ENCODE measurements at regions not wholly inside any gene's neighbourhood (a gene's known extent, or its start where the extent isn't known, plus 50 kb on each side); places are given as distances from the start of the nearest gene placed in this dataset.

- Histone ChIP-seq H3K27ac (no peak overlapping the region), H3K27me3 (no peaks in the 10 kb centered on the region), H3K9me3 (no peaks in the 10 kb centered on the region), H3K4me1 (no peaks in the 10 kb centered on the region), H3K36me3 (no peaks in the 10 kb centered on the region), H3K4me3 (no peak overlapping the region)
- DNase-seq, result no peak
- WGBS, 2 donors, result 4 to 13% methylated on average over 3 of the region's 3 CpGs
- TF ChIP-seq POLR2AphosphoS5 (IDR thresholded peaks at IDR 0.05), result no peak
- intact Hi-C loops (cut with DNase I), result no loop called here
Observed at GRCh38 chr6:99152347-99152643, 197.2 kb downstream of the FAXC start.

DNA sequence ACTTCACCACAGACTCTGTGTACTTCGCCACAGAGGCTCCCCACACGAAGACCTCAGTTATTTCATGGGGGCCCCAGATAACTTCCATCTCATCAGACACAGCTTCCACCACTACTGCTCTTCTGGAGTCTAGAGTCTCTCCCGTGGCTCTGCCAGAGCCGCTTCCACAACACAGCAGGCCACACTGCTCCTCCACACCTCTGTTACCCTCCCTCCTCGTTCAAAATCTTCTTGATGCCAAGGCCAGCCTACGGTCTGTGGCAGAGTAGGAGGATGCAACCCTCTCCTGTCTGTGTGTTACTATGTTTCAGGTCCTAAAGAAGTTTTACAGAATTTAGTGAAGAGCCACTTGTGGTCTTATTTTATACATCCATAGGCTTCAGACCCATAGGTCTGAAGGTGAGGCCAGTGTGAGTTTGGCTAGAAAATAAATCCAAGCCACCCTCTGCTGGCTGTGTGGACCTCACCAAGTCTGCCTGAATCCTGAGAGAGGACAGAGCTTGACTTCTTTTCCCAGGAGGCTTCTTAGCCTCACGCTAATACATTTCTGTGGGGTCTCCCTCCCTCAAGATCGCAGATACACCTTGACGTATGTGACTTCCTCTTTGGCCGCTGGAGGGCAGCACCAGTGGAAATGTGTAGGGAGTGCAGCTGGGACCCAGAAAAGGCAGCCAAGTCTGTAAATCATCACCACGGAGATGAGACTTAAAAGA is 197.7 kb downstream of the FAXC start:
- Histone ChIP-seq H3K4me1 (no peaks in the 10 kb centered on the region), H3K9me3 (no peaks in the 10 kb centered on the region), H3K4me3 (no peak overlapping the region), H3K27me3 (no peaks in the 10 kb centered on the region), H3K27ac (no peak overlapping the region), H3K36me3 (no peaks in the 10 kb centered on the region)
- no peak for DNase-seq
- intact Hi-C loops (cut with DNase I), result no loop called here
- TF ChIP-seq CTCF (IDR thresholded peaks at IDR 0.05), result peak in 1 of 4 experiments; percentile 19
- no peak for TF ChIP-seq POLR2AphosphoS5 (IDR thresholded peaks at IDR 0.05)
- 41 to 49% methylated on average over 11 of the region's 11 CpGs for WGBS, 2 donors

DNA sequence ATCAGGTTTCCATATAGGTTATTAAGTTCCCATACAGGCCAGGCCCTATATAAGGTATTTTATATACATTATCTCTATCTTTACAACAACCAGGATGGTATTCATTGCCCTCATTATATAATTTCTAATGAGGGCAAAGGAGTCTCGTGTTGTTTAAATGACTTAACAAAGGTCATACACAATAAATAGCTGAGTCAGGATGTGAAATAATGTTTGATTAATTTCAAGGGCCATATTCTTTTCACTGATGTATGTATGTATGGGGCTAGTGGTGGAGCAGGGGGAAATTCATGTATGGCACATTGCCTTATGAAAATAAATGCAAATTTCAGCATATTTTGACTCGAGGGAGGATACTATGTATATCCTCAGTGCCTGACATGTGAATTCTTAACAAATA is 200.7 kb downstream of the FAXC start:
- Histone ChIP-seq H3K4me1 (no peaks in the 10 kb centered on the region), H3K36me3 (no peaks in the 10 kb centered on the region), H3K27me3 (no peaks in the 10 kb centered on the region), H3K4me3 (no peak overlapping the region), H3K27ac (no peak overlapping the region), H3K9me3 (no peaks in the 10 kb centered on the region)
- no peak for TF ChIP-seq POLR2AphosphoS5 (IDR thresholded peaks at IDR 0.05)
- no peak for TF ChIP-seq POLR2A (IDR thresholded peaks at IDR 0.05)
- TF ChIP-seq CTCF (IDR thresholded peaks at IDR 0.05), result no peak
- TF ChIP-seq EP300 (IDR thresholded peaks at IDR 0.05), result no peak
- WGBS, 2 donors, result 40 to 66% methylated on average over 2 of the region's 2 CpGs
- DNase-seq, result no peak
- intact Hi-C loops (cut with DNase I), result no loop called here

- intact Hi-C loops (cut with DNase I), result no loop called here
- Histone ChIP-seq H3K27ac (no peak overlapping the region), H3K4me3 (no peak overlapping the region), H3K27me3 (no peaks in the 10 kb centered on the region), H3K36me3 (no peaks in the 10 kb centered on the region), H3K9me3 (no peaks in the 10 kb centered on the region), H3K4me1 (no peaks in the 10 kb centered on the region)
- no peak for TF ChIP-seq POLR2A (IDR thresholded peaks at IDR 0.05)
- TF ChIP-seq POLR2AphosphoS5 (IDR thresholded peaks at IDR 0.05), result no peak
- no peak for TF ChIP-seq CTCF (IDR thresholded peaks at IDR 0.05)
- no peak for TF ChIP-seq EP300 (IDR thresholded peaks at IDR 0.05)
- DNase-seq, result no peak
- 73 to 74% methylated on average over 2 of the region's 2 CpGs for WGBS, 2 donors
Observed at GRCh38 chr6:99148111-99148510, 200.4 kb upstream of the FBXL4 start.

- intact Hi-C loops (cut with DNase I), result no loop called here
- H3K36me3 ChIP-seq, result no peaks in the 10 kb centered on the region
- no peaks in the 10 kb centered on the region for H3K9me3 ChIP-seq
- no peak for TF ChIP-seq POLR2A (IDR thresholded peaks at IDR 0.05)
- no peak for TF ChIP-seq POLR2AphosphoS5 (IDR thresholded peaks at IDR 0.05)
- TF ChIP-seq EP300 (IDR thresholded peaks at IDR 0.05), result no peak
- TF ChIP-seq CTCF (IDR thresholded peaks at IDR 0.05), result no peak
- H3K4me3 ChIP-seq, result no peak overlapping the region
- 76% methylated on average over 5 of the region's 5 CpGs for WGBS, 2 donors
- DNase-seq, result no peak
- no peak overlapping the region for H3K27ac ChIP-seq
- no peaks in the 10 kb centered on the region for H3K4me1 ChIP-seq
- no peaks in the 10 kb centered on the region for H3K27me3 ChIP-seq
Observed at GRCh38 chr6:99147206-99147605, 199.5 kb upstream of the FBXL4 start.
